HepG2 (cell line): ENCODE measurements at regions not wholly inside any gene's neighbourhood (a gene's known extent, or its start where the extent isn't known, plus 50 kb on each side); places are given as distances from the start of the nearest gene placed in this dataset.
A peak's percentile ranks its signal among the peaks of the same experiment; 100 is the strongest.

Experiments
- ATAC-seq: fragments of 200-7000 bp; cut with Tn5 transposase; 3 replicates; pipeline ENCODE4 v1.9.1; 2020; ENCODE audit warnings: mild to moderate bottlenecking, moderate library complexity
- BruUV-seq: library from RNA; stranded (reverse); fragments of 400-500 nt; replicated peaks from 2 replicates; lab custom pipeline; 2021; lab: Mats Ljungman, UMichigan
- CTCF ChIA-PET: fragments of 300-600 bp; formaldehyde crosslinking; extraction: SDS; loops from one replicate; lab custom pipeline; 2021; ENCODE audit warnings: low total read pairs, inconsistent platforms, low intra/inter-chr PET ratio; lab: Yijun Ruan, JAX
- POLR2A ChIA-PET: fragments of 350-600 bp; sonication (Branson Sonifier 250); formaldehyde crosslinking; loops from one replicate; lab custom pipeline; 2020; ENCODE audit warnings: antibody characterized with exemption, inconsistent platforms; lab: Yijun Ruan, JAX
- DNase-seq: peaks from one replicate; pipeline ENCODE4 v3.0.0-alpha.2; 2015; ENCODE audit warnings: low spot score
- FAIRE-seq: peaks from 3 replicates; lab custom pipeline; 2011; peaks lifted over from hg19 to GRCh38; lab: Jason Lieb, UNC
- H2AFZ ChIP-seq: one replicate; pipeline ENCODE4 v1.6.1; 2011; ENCODE audit warnings: low read length, inconsistent platforms
- H3K27ac ChIP-seq: fragments of 300-600 bp; 3 replicates; pipeline ENCODE4 v1.8.0; 2011; ENCODE audit warnings: mixed run types, mild to moderate bottlenecking, mixed read lengths, low read length, inconsistent platforms; ENCODE audit not compliant: insufficient read depth; ENCODE audit errors: extremely low read length
- H3K27me3 ChIP-seq, 2 experiments: fragments of 200-600 bp in 1 of 2; 2 replicates in 1 of 2; 3 replicates in 1 of 2; pipeline versions ENCODE4 v1.6.0 to v1.8.0; 2011; ENCODE audit warnings: low read length in 2 of 2, mild to moderate bottlenecking in 2 of 2, moderate library complexity in 2 of 2, inconsistent platforms in 1 of 2; ENCODE audit not compliant: insufficient read depth in 2 of 2, control insufficient read depth in 1 of 2
- H3K36me3 ChIP-seq, 2 experiments: fragments of 200-600 bp in 1 of 2; replicated peaks in 1 of 2; 2 replicates in 1 of 2; 3 replicates in 1 of 2; pipeline versions ENCODE4 v1.5.1 to v1.8.0; 2011; ENCODE audit warnings: low read length in 2 of 2, inconsistent platforms in 1 of 2; ENCODE audit not compliant: insufficient read depth in 2 of 2, control insufficient read depth in 1 of 2
- H3K4me1 ChIP-seq: 2 replicates; pipeline ENCODE4 v1.5.1; 2012; ENCODE audit warnings: low read length, inconsistent platforms; ENCODE audit not compliant: insufficient read depth
- H3K4me2 ChIP-seq: 2 replicates; pipeline ENCODE4 v1.6.0; 2011; ENCODE audit warnings: low read depth, low read length, inconsistent platforms
- H3K4me3 ChIP-seq, 3 experiments: fragments of 200-600 bp in 1 of 3; sonication (generic), shearing (Covaris generic) in 1 of 3; replicated peaks in 1 of 3; 2 replicates each; pipeline ENCODE4 v1.5.1; 2011 to 2016; ENCODE audit warnings: low read length in 3 of 3, inconsistent platforms in 2 of 3, low read depth in 2 of 3, mild to moderate bottlenecking in 2 of 3, control low read depth in 1 of 3, mixed read lengths in 1 of 3; ENCODE audit not compliant: insufficient read depth in 1 of 3
- H3K79me2 ChIP-seq: one replicate; pipeline ENCODE4 v1.6.1; 2011; ENCODE audit warnings: low read length, inconsistent platforms; ENCODE audit not compliant: insufficient read depth
- H3K9ac ChIP-seq: 2 replicates; pipeline ENCODE4 v1.6.0; 2011; ENCODE audit warnings: mild to moderate bottlenecking, low read depth, low read length, inconsistent platforms; ENCODE audit not compliant: insufficient read depth
- H3K9me3 ChIP-seq: 2 replicates; pipeline ENCODE4 v1.5.1; 2012; ENCODE audit warnings: mild to moderate bottlenecking, low read length
- H4K20me1 ChIP-seq: 2 replicates; pipeline ENCODE4 v1.6.0; 2011; ENCODE audit warnings: inconsistent platforms, mild to moderate bottlenecking, low read length, moderate library complexity; ENCODE audit not compliant: insufficient read depth
- DPF2 ChIP-seq: sonication (generic); formaldehyde crosslinking; IDR thresholded peaks from 2 replicates; pipeline ENCODE4 v1.4.0; 2020; ENCODE audit warnings: mild to moderate bottlenecking, low read depth, missing genetic modification reagents, borderline replicate concordance
- MNT ChIP-seq: fragments of 450-650 bp; IDR thresholded peaks from 2 replicates; pipeline ENCODE4 v1.6.1; 2016
- RARG ChIP-seq: sonication (generic); formaldehyde crosslinking; IDR thresholded peaks from 2 replicates; pipeline ENCODE4 v1.4.0; 2020; ENCODE audit warnings: low read depth, mild to moderate bottlenecking, missing genetic modification reagents
- TFDP2 ChIP-seq: sonication (generic); formaldehyde crosslinking; IDR thresholded peaks from 2 replicates; pipeline ENCODE4 v1.4.0; 2020; ENCODE audit warnings: missing genetic modification reagents
- ZNF232 ChIP-seq: sonication (generic); formaldehyde crosslinking; IDR thresholded peaks from 2 replicates; pipeline ENCODE4 v1.4.0; 2020; ENCODE audit warnings: missing genetic modification reagents, borderline replicate concordance
- WGBS: methylation state at CpG from one replicate; pipeline ENCODE4 v1.1.6; 2017; ENCODE audit warnings: low lambda C conversion rate; 5-methylcytosine and 5-hydroxymethylcytosine counted together
- in situ Hi-C: cut with HindIII; loops from 2 replicates; pipeline ENCODE4 v1.10.0; 2017; ENCODE audit warnings: low pct_unique_long_range_greater_than_20kb; ENCODE audit not compliant: extremely low pct_ligation_motif_present
- intact Hi-C: fragments of 100-400 bp; cut with micrococcal nuclease; formaldehyde crosslinking; loops from one replicate; pipeline ENCODE4 v1.10.0; 2022; ENCODE audit not compliant: unreplicated experiment

GRCh38 chr11:33551051-33551450 lies 149.6 kb downstream of the C11orf91 start:
- Histone ChIP-seq H3K4me2 (no peak overlapping the region), H3K79me2 (no peaks in the 10 kb centered on the region), H4K20me1 (no peaks in the 10 kb centered on the region), H3K9me3 (no peaks in the 10 kb centered on the region), H3K9ac (no peak overlapping the region), H3K27me3 (peaks cover 2 to 28% of the 10 kb centered on the region in 2 experiments; a peak in 3 of 5 replicates), H3K4me1 (no peaks in the 10 kb centered on the region), H2AFZ (no peak overlapping the region), H3K27ac (no peak overlapping the region), H3K4me3 (no peak overlapping the region), H3K36me3 (no peaks in the 10 kb centered on the region)
- ChIA-PET POLR2A (no interaction called here), CTCF (no interaction called here)
- ATAC-seq: no peak
- no peak for DNase-seq
- intact Hi-C loops: no loop called here
- no peak for FAIRE-seq
- TF ChIP-seq RARG (no peak), DPF2 (no peak), ZNF232 (CRISPR knock-in tag) (no peak)
- no TSS peak for BruUV-seq
- in situ Hi-C loops: no loop called here
- WGBS: 0% methylated on average over 3 of the region's 3 CpGs

GRCh38 chr11:33549483-33549882 lies 151.1 kb downstream of the C11orf91 start:
- TF ChIP-seq TFDP2 (CRISPR knock-in tag) (no peak), MNT (peak; percentile 76)
- Histone ChIP-seq H3K9ac (no peak overlapping the region), H3K27me3 (peaks cover 2 to 28% of the 10 kb centered on the region in 2 experiments; a peak in 3 of 5 replicates), H2AFZ (no peak overlapping the region), H3K4me3 (no peak overlapping the region), H3K36me3 (no peaks in the 10 kb centered on the region), H3K9me3 (no peaks in the 10 kb centered on the region), H3K79me2 (no peaks in the 10 kb centered on the region), H4K20me1 (no peaks in the 10 kb centered on the region), H3K27ac (no peak overlapping the region), H3K4me2 (no peak overlapping the region), H3K4me1 (no peaks in the 10 kb centered on the region)
- DNase-seq: no peak
- in situ Hi-C loops: no loop called here
- no TSS peak for BruUV-seq
- POLR2A ChIA-PET: no interaction called here
- ATAC-seq: no peak
- intact Hi-C loops: no loop called here
- FAIRE-seq: no peak
- WGBS: 5% methylated on average over 6 of the region's 6 CpGs
- CTCF ChIA-PET: no interaction called here
